Activated naive CD4-positive, alpha-beta T cell treated with Interleukin-2 at 50 U/mL for 16 hours (primary cell): ENCODE measurements at regions not wholly inside any gene's neighbourhood (a gene's known extent, or its start where the extent isn't known, plus 50 kb on each side); places are given as distances from the start of the nearest gene placed in this dataset.
"Not testable (repeated sequence)": the region's sequence is repeated elsewhere in the genome, so short reads cannot be mapped to it uniquely, and the experiment has no call there.

Experiments
- DNase-seq: peaks from one replicate; pipeline ENCODE4 v3.0.0-alpha.2; 2020

DNA sequence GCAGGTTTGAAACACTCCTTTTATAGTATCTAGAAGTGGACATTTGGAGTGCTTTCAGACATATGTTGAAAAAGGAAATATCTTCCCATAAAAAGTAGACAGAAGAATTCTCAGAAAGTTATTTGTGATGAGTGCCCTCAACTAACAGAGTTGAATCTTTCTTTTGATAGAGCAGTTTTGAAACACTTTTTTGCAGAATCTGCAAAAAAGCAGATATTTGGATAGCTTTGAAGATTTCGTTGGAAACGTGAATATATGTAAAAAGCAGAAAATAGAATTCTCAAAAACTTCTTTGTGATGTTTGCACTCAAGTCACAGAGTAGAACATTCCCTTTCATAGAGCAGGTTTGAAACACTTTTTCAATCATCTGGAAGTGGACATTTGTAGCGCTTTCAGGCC is 676.4 kb upstream of the ZNF337 start:
- not testable (repeated sequence) for DNase-seq

DNA sequence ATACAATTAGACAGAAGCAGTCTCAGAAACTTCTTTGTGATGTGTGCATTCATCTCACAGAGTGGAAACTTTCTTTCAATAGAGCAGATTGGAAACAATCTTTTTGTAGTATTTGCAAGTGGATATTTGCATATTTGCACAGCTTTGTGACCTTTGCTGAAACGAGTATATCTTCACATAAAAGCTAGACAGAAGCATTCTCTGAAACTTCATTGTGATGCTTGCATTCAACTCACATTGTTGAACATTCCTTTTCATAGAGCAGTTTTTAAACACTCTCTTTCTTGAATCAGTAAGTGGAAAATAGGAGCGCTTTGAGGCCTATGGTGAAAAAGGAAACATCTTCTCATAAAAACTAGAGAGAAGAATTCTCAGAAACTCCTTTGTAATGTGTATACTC is 657.9 kb upstream of the ZNF337 start:
- DNase-seq, result no peak

DNA sequence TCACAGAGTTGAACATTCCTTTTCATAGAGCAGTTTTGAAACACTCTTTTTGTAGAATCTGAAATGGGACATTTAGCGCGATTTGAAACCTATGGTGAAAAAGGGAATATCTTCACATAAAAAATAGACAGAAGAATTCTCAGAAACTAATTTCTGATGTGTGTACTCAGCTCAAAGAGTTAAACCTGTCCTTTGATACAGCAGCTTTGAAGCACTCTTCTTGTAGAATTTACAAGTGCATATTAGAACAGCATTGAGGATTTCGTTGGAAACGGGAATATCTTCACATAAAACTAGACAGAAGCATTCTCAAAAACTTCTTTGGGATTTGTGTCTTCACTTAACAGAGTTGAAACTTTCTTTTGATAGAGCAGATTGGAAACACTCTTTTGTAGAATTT is 650.7 kb upstream of the ZNF337 start:
- DNase-seq, result no peak

DNA sequence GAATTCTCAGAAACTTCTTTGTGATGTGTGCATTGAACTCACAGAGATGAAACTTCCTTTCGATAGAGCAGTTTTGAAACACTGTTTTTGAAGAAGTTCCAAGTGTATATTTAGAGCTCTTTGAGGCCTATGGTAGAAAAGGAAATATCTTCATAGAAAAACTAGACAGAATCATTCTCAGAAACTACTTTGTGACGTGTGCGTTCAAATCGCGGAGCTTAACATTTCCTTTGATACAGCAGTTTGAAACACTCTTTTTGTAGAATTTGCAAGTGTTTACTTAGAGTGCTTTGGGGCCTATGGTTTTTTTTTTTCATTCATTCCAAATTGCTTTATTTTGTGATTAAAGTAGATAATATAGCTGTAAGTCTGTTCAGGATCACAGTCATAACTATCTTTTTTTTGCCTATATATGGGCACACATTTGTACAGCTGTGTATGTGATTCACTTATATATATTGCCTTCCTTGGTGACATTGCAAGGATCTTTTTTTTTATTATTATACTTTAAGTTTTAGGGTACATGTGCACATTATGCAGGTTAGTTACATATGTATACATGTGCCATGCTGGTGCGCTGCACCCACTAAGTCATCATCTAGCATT is 643.9 kb upstream of the ZNF337 start:
- DNase-seq, result not testable (repeated sequence)

DNA sequence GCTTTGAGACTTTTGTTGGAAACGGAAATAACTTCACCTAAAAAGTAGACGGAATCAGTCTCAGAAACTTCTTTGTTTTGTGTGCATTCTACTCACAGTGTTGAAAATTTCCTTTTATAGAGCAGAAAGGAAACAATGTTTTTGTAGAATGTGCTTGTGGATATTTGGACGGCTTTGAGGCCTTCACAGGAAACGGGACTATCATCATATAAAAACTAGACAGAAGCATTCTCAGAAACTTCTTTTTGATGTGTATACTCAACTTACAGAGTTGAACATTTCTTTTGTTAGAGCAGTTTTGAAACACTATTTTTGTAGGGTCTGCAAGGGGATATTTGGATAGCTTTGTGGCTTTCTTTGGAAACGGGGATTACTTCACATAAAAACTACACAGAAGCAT is 627.5 kb upstream of the ZNF337 start:
- DNase-seq, result no peak

DNA sequence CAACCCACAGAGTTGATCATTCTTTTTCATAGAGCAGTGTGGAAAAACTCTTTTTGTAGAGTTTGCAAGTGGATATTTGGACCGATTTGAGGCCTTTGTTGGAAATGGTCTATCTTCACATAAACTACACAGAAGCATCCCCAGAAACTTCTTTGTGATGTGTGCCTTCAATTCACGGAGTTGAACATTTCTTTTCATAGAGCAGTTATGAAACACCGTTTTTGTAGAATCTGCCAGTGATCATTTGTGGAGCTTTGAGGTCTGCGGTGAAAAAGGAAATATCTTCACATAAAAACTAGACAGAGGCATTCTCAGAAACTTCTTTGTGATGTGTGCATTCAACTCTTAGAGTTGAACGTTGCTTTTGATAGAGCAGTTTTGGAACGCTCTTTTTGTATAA is 618.4 kb upstream of the ZNF337 start:
- DNase-seq, result no peak

DNA sequence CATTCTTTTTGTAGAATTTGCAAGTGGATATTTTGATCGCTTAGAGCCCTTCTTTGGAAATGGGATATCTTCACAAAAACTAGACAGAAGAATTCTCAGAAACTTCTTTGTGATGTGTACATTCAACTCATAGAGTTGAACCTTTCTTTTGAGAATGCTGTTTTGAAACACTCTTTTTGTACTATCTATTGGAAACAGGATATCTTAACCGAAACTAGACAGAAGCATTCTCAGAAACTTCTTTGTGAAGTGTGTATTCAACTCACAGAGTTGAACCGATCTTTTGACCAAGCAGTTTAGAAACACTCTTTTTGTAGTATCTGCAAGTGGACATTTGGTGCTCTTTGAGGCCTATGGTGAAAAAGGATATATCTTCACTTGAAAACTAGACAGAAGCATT is 613.1 kb upstream of the ZNF337 start:
- not testable (repeated sequence) for DNase-seq

DNA sequence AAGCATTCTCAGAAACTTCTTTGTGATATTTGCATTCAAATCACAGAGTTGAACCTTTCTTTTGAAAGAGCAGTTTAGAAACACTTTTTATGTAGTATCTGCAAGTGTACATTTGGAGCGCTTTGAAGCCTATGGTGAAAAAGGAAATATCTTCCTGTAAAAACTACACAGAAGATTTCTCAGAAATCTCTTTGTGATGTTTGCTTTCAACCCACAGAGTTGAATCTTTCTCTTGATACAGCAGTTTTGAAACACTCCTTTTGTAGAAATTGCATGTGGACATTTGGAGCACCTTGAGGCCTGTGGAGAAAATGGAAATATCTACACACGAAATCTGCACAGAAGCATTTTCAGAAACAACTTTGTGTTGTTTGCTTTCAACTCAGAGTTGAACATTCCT is 612.3 kb upstream of the ZNF337 start:
- no peak for DNase-seq

DNA sequence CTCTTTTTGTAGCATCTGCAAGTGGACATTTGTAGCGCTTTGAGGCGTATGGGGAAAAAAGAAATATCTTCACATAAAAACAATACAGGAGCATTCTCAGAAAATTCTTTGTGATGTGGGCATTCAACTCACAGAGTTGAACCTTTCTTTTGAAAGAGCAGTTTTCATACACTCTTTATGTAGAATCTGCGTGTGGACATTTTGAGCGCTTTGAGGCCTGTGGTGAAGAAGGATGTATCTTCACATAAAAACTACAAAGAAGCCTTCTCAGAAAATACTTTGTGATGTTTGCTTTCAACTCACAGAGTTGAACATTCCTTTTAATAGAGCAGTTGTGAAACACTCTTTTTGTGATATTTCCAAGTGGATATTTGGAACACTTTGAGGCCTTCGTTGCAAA is 598.4 kb upstream of the ZNF337 start:
- no peak for DNase-seq

DNA sequence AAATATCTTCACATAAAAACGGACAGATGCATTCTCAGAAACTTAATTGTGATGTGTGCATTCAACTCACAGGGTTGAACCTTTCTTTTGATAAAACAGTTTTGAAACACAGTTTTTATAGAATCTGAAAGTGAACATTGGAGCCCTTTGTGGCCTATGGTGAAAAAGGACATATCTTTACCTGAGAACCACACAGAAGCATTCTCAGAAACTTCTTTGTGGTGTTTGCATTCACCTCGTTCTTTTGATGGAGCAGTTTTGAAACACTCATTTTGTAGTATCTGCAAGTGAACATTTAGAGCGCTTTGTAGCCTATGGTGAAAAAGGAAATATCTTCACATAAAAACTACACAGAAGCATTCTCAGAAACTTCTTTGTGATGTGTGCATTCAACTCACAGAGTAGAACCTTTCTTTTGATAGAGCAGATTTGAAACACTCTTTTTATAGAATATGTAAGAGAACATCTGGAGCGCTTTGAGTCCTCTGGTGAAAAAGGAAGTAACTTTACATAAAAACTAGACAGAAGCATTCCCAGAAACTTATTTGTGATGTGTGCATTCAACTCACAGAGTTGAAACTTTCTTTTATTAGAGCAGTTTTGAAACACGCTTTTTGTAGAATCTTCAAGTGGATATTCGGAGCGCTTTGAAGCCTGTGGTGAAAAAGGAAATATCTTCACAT is 591.9 kb upstream of the ZNF337 start:
- not testable (repeated sequence) for DNase-seq

DNA sequence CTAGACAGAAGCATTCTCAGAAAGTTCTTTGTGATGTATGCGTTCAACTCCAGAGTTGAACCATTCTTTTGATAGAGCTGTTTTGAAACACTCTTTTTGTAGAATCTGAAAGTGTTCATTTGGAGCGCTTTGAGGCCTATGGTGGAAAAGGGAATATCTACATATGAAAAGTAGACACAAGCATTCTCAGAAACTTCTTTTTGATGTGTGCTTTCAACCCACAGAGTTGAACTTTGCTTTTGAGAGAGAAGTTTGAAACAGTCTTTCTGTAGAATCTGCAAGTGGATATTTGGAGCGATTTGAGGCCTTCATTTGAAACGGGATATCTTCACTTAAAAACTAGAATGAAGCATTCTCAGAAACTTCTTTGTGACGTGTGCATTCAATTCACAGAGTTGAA is 582.6 kb upstream of the ZNF337 start:
- DNase-seq, result no peak

DNA sequence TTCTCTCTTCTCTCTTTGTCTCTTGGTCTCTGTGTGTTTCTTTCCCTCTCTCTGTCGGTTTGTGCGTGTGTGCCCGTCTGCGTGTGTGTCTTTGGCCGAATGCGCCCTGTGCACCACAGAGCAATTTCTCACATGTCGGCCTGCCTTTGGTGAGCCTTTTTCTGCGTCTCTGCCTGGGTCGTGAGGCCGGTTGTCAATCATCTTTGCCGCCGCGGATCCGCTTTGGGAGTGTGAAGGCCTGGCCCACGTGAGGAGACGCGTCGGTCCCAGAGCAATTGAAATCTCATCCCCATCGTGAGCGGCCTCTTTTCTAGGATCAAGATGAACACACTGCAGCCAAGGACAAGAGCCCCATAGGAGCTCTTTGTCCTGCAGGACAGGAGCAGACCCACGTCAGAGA is 580.7 kb upstream of the ZNF337 start:
- no peak for DNase-seq

DNA sequence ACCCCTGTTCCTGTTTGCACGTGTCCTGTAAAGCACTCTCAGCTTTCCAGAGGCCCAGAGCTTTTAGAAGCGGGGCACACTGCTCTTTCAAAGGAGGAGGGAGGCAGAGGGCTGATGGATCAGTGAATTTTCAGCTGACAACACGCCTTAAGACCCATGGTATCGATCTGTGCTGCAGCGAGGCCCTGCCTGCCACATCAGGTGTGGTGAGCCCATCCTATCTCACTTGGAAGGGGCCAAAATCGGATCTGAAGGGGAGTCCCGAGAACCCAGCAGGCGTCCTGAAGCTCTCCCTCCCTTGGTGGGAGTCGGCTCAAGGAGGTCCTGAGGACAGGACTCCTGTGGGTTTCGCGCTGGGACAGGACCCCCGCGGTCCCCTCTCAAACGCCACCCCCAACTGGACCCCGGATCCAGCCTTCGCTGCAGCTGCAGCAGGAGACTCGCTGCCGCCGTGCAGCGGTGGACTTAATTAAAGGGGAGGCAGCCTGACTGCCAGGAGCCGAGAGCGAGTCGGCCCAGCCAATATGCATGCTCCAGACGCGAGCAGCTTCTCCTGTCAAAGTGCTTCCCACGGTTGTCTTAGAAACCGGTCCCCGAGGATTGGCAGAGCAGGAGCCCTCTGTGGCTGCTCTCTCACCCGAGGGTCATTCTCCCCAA is 580.0 kb upstream of the ZNF337 start:
- no peak for DNase-seq

DNA sequence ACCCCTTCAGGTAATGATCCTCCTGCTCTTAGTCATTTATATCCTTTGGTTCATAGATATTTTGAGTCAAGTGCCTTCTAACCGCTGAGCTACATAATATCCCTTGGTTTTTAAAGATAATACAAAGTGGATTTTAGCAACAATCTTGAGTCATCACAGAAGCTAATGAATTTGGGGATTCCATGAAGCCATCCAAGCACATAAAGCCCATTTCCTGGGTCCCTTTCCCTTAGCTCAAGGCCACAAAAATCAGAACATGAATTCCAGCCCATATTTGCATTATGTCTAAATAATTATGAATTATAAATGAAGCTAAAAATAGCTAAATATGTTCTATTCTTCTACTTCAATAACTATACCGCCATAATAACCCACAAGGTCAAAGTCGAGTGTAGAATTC is 572.1 kb upstream of the ZNF337 start:
- DNase-seq, result not testable (repeated sequence)

DNA sequence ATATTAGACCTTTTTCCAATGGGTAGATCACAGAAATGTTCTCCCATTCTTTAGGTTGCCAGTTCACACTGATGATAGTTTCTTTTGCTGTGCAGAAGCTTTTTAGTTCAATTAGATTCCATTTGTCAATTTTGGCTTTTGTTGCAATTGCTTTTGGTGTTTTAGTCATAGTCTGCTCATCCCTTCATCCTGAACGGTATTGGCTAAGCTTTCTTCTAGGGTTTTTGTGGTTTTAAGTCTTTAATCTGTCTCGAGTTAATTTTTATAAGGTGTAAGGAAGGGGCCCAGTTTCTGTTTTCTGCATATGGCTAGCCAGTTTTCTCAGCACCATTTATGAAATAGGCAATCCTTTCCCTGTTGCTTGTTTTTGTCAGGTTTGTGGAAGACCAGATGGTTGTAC is 564.3 kb upstream of the ZNF337 start:
- not testable (repeated sequence) for DNase-seq

DNA sequence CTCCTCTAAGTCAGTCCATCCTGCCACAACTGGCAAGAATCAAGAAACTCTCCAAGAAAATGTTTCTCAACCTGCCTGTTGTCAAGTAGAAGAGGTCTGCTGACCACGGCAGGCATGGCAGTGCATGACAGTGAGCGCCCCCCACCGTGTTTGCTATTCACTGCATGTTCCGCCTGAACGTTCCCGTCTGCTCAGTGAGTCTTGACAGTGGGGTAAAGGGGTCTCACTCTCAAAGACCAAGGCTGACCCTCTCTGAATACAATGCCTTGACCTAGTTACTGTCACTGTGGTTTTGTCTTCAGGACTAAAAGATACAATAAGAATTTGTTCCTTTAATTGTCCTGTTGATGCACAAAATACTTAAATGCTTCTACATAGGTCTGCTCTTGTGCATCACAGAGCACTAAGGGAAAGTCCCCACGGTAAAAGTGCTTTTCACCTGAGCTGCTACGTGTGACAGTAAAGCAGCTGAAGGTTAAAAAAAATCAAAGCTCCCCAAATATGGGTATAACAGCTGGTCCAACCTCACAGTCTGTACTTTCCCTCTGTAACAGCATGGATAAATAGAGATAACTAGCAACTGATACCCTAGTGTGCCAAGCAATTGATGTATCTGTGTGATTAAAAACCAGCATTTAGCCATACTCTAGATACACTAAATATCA is 555.8 kb upstream of the ZNF337 start:
- DNase-seq, result not testable (repeated sequence)

DNA sequence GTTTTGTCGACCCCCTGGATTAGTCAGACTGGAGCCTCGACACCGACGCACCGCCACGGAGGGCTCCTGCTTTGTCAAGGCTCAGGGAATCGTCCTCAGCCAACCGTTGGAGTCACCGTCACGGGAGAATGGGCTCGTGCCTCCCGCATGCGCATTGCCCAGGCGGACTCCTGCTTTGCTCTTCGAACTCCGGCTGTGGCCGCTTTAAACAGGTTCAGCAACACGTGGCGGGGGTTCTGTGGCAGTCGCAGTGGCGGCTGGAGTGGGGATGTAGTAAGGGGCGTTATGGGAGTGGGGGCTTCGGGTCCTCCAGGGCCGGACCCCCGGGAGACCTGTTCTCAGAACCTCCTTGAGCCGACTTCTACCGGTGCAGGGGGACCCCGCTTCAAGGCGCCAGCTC is 554.7 kb upstream of the ZNF337 start:
- DNase-seq, result not testable (repeated sequence)

DNA sequence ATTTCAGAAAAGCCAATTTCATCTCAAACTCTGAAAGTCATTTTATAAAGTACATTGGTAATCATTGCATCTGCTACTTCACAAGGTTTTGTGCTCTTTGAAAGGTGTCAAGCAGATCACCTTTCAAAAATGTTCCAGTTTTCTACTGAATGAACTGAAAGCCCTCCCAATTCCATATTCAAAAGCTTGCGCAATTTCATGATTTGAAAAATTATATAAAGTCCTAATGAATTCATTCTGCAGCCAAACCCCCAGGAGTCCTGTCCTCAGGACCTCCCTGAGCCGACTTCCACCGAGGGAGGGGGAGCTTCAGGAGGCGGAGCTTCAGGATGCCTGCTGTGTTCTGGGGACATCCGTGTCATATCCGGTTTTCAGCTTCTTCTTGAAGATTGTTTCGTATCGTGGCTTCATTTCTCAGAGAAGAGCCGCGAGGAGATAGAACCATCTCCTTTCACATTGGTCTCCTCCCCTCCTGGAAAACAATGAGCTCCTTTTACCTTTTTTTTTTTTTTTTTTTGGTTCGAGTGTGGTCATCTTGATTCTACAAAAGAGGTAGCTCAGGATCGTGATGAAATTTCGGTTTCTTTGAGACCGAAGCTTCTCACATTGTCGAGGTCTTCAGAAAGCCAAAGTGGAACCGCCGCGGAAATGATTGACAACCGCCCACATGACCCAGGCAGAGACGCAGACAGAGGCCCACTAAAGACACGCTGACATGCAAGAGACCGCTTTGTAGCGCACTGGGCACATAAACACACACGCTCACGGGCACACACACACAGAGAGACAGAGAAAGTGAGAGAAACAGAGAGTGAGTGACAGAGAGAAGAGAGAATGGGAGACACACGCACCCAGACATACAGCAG is 553.8 kb upstream of the ZNF337 start:
- DNase-seq, result not testable (repeated sequence)

DNA sequence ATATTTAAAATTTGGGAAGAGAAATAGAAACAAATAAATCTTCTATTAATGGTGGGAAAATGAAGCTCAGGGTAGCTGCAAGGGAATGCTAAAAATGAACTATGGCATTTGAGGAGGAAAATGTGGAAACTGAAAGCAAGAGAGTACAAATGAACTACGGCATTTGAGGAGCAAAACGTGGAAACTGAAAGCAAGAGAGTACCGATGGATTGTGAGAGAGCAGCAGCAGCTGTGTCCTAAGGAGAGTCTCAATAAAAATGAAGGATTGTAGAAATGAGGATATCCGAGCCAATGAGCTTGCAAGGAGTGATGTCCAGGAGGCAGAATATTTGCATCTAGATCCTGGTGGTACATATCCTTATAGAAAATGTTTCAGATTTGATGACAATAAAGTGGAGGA is 547.1 kb upstream of the ZNF337 start:
- no peak for DNase-seq

DNA sequence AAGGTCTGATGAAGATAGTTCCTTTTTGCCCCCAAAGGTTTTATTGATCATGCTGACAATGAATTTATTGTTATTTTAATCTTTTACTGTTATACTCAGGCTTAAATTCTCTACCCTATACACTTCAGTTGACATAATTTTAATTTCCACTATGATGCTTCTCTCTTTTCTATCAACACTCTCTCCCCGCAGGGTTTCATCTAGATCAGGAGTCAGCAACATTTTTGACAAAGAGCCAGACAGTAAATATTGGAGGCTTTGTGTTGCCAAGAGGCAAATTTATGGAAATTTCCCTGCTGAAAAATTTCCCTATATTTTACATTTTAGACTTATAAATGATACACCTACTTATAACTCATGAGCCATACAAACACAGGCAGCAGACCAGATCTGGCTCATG is 524.0 kb upstream of the ZNF337 start:
- DNase-seq, result not testable (repeated sequence)

DNA sequence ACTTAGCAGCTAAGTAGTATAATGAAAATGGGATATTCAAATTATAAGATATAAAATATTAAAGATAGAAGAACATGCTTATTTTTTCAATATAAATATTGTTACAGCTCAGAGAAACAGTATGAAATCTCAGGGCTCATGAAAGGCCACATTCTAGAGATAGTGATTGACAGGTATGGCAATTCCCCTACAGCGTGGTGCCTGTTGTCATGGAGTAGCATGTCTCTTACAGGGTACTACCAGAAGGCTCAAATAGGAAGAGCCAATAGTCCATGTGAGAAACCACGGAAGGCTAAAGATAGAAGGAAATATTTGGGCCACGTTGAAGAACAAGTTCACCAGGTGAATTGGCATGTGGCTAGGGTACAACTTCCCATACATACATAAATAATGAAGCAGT is 522.9 kb upstream of the ZNF337 start:
- DNase-seq, result not testable (repeated sequence)

DNA sequence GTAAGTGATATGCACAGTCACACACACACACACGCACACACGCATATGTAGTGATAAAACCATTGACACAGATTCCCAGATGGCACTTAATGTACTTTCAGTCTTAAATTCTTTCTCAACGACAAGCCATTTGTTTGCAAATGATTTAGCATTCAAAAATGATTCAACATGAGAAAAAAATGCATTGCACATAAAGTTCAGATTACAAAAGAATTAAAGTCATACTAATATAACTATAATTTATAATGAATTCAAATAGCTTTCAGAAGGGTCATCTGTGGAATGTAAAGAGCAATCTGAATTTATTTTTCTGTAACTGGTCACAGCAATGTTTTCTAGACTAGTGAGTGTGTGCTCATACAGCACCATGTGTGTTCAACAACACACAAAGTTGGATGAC is 521.6 kb upstream of the ZNF337 start:
- DNase-seq, result no peak

DNA sequence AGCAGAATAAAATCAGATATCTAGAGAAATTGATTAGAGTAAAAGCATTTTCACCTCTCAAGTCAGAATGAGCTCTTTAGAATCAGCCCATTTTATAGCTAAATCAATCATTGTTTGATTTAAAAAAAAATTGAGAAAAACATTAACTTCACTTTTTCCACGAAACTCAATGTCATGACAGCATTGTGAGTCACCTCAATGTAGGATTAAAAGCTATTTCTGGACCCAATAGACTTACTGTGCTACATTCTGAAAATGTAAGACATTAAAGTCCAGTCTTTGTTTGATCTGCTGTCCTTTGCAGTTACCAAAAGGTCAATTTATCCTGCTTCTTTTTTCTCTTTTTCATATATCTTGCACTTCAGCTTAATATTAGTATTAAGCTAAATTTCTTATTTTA is 519.4 kb upstream of the ZNF337 start:
- no peak for DNase-seq
